ENCODE measurements at regions not wholly inside any gene's neighbourhood (a gene's known extent, or its start where the extent isn't known, plus 50 kb on each side); places are given as distances from the start of the nearest gene placed in this dataset.
"Not testable (repeated sequence)": the region's sequence is repeated elsewhere in the genome, so short reads cannot be mapped to it uniquely, and the experiment has no call there.

- H3K4me1 ChIP-seq (ENCODE audit: control insufficient read depth, insufficient read depth, low read length), result no peaks in the 10 kb centered on the region
- H3K9ac ChIP-seq (ENCODE audit: low read length), result no peak overlapping the region
- no peaks in the 10 kb centered on the region for H3K27me3 ChIP-seq (ENCODE audit: control insufficient read depth, insufficient read depth, low read length)
- H3K4me3 ChIP-seq (ENCODE audit: low read length), result no peak overlapping the region
- H3K27ac ChIP-seq (ENCODE audit: low read depth, low read length), result no peak overlapping the region
- no peaks in the 10 kb centered on the region for H3K36me3 ChIP-seq (ENCODE audit: control insufficient read depth, insufficient read depth, low read length)
Observed at GRCh38 chr11:43119275-43119970, 192.4 kb upstream of the API5 start.

- H3K27ac ChIP-seq (ENCODE audit: low read depth, low read length), result no peak overlapping the region
- no peaks in the 10 kb centered on the region for H3K4me1 ChIP-seq (ENCODE audit: control insufficient read depth, insufficient read depth, low read length)
Observed at GRCh38 chr11:43122546-43122945, 189.2 kb upstream of the API5 start.

GRCh38 chr11:43123443-43123842 lies 188.4 kb upstream of the API5 start:
- H3K36me3 ChIP-seq (ENCODE audit: control insufficient read depth, insufficient read depth, low read length), result no peaks in the 10 kb centered on the region
- H3K9ac ChIP-seq (ENCODE audit: low read length), result no peak overlapping the region
- no peak overlapping the region for H3K27ac ChIP-seq (ENCODE audit: low read depth, low read length)
- no peak overlapping the region for H3K4me3 ChIP-seq (ENCODE audit: low read length)
- no peaks in the 10 kb centered on the region for H3K4me1 ChIP-seq (ENCODE audit: control insufficient read depth, insufficient read depth, low read length)
- H3K27me3 ChIP-seq (ENCODE audit: control insufficient read depth, insufficient read depth, low read length), result no peaks in the 10 kb centered on the region

More at GRCh38 chr11:43122546-43122945, 189.2 kb upstream of the API5 start:
- H3K9ac ChIP-seq (ENCODE audit: low read length), result no peak overlapping the region
- H3K36me3 ChIP-seq (ENCODE audit: control insufficient read depth, insufficient read depth, low read length), result no peaks in the 10 kb centered on the region
- no peak overlapping the region for H3K4me3 ChIP-seq (ENCODE audit: low read length)
- H3K27me3 ChIP-seq (ENCODE audit: control insufficient read depth, insufficient read depth, low read length), result no peaks in the 10 kb centered on the region

DNA sequence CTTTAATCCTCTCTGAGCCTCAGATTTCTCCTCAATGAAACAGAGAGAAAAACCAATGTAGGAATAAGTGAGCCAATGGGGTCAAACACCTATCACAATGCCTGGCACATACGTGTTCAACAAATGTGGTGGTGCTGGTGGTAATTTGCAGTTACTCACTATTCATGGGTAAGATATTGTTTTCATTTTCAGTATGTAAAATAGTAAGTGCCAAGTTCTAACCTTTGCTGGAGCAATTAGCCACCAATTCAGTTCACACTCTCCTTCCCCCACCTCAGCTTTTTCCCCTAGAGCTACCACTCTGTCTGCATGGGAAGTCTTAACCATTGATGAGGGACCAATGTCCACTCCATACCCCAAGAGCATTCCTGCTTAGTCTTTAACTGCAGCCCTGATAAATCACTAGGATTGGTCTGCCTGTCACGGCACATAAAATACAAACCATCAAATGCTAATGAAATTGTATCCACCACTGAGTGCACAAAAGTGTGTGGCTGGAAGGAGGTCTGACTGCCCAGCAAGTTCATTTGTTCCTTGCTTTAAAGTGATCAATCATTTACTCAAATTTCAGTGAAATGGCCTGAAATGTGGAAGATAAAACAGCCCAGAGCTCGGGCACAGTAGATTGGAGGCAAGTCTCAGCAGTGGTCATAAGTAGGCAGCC lies 187.4 kb upstream of the API5 start:
- Histone ChIP-seq H3K27me3 (ENCODE audit: control insufficient read depth, insufficient read depth, low read length) (no peaks in the 10 kb centered on the region), H3K4me1 (ENCODE audit: control insufficient read depth, insufficient read depth, low read length) (no peaks in the 10 kb centered on the region), H3K4me3 (ENCODE audit: low read length) (no peak overlapping the region), H3K9ac (ENCODE audit: low read length) (no peak overlapping the region), H3K27ac (ENCODE audit: low read depth, low read length) (no peak overlapping the region), H3K36me3 (ENCODE audit: control insufficient read depth, insufficient read depth, low read length) (no peaks in the 10 kb centered on the region)

DNA sequence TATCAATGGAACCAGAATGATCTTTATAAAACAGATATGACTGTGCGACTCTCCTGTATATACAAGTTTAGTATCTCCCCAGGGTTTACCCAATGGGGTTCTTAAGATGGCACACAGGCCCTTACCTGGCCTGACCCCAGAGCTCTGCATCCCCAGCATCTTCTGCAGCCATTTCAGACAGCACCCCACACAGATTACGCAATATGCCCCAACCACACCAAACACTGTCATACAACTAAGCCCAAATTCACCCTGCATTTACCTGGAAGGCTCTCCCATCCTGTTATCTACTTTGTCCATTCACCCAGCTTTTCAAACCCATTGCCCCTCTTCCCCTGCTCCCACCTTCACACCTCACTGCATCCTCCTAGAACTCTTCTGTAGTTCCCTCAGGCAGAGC lies 182.5 kb upstream of the API5 start:
- Histone ChIP-seq H3K4me3 (ENCODE audit: low read length) (no peak overlapping the region), H3K27ac (ENCODE audit: low read depth, low read length) (no peak overlapping the region), H3K4me1 (ENCODE audit: control insufficient read depth, insufficient read depth, low read length) (no peaks in the 10 kb centered on the region), H3K9ac (ENCODE audit: low read length) (no peak overlapping the region), H3K27me3 (ENCODE audit: control insufficient read depth, insufficient read depth, low read length) (no peaks in the 10 kb centered on the region), H3K36me3 (ENCODE audit: control insufficient read depth, insufficient read depth, low read length) (no peaks in the 10 kb centered on the region)

GRCh38 chr11:43130616-43131015 lies 181.2 kb upstream of the API5 start:
- Histone ChIP-seq H3K4me1 (ENCODE audit: control insufficient read depth, insufficient read depth, low read length) (no peaks in the 10 kb centered on the region), H3K27ac (ENCODE audit: low read depth, low read length) (no peak overlapping the region), H3K4me3 (ENCODE audit: low read length) (no peak overlapping the region), H3K9ac (ENCODE audit: low read length) (no peak overlapping the region), H3K27me3 (ENCODE audit: control insufficient read depth, insufficient read depth, low read length) (no peaks in the 10 kb centered on the region), H3K36me3 (ENCODE audit: control insufficient read depth, insufficient read depth, low read length) (no peaks in the 10 kb centered on the region)

GRCh38 chr11:43135966-43136534 lies 175.7 kb upstream of the API5 start:
- Histone ChIP-seq H3K36me3 (ENCODE audit: control insufficient read depth, insufficient read depth, low read length) (no peaks in the 10 kb centered on the region), H3K4me1 (ENCODE audit: control insufficient read depth, insufficient read depth, low read length) (no peaks in the 10 kb centered on the region), H3K9ac (ENCODE audit: low read length) (no peak overlapping the region), H3K27me3 (ENCODE audit: control insufficient read depth, insufficient read depth, low read length) (no peaks in the 10 kb centered on the region), H3K4me3 (ENCODE audit: low read length) (no peak overlapping the region), H3K27ac (ENCODE audit: low read depth, low read length) (no peak overlapping the region)

GRCh38 chr11:43138621-43139140 lies 173.1 kb upstream of the API5 start:
- no peak overlapping the region for H3K9ac ChIP-seq (ENCODE audit: low read length)

GRCh38 chr11:43145653-43146052 lies 166.1 kb upstream of the API5 start:
- no peak overlapping the region for H3K9ac ChIP-seq (ENCODE audit: low read length)

More at GRCh38 chr11:43138621-43139140, 173.1 kb upstream of the API5 start:
- Histone ChIP-seq H3K27ac (ENCODE audit: low read depth, low read length) (no peak overlapping the region), H3K27me3 (ENCODE audit: control insufficient read depth, insufficient read depth, low read length) (no peaks in the 10 kb centered on the region), H3K36me3 (ENCODE audit: control insufficient read depth, insufficient read depth, low read length) (no peaks in the 10 kb centered on the region), H3K4me3 (ENCODE audit: low read length) (no peak overlapping the region), H3K4me1 (ENCODE audit: control insufficient read depth, insufficient read depth, low read length) (no peaks in the 10 kb centered on the region)

GRCh38 chr11:43150697-43151096 lies 161.1 kb upstream of the API5 start:
- no peaks in the 10 kb centered on the region for H3K4me1 ChIP-seq (ENCODE audit: control insufficient read depth, insufficient read depth, low read length)
- no peak overlapping the region for H3K9ac ChIP-seq (ENCODE audit: low read length)
- H3K27me3 ChIP-seq (ENCODE audit: control insufficient read depth, insufficient read depth, low read length), result no peaks in the 10 kb centered on the region
- no peaks in the 10 kb centered on the region for H3K36me3 ChIP-seq (ENCODE audit: control insufficient read depth, insufficient read depth, low read length)
- H3K27ac ChIP-seq (ENCODE audit: low read depth, low read length), result no peak overlapping the region
- H3K4me3 ChIP-seq (ENCODE audit: low read length), result no peak overlapping the region

More at GRCh38 chr11:43145653-43146052, 166.1 kb upstream of the API5 start:
- H3K4me1 ChIP-seq (ENCODE audit: control insufficient read depth, insufficient read depth, low read length), result no peaks in the 10 kb centered on the region
- no peaks in the 10 kb centered on the region for H3K27me3 ChIP-seq (ENCODE audit: control insufficient read depth, insufficient read depth, low read length)
- H3K4me3 ChIP-seq (ENCODE audit: low read length), result no peak overlapping the region
- H3K27ac ChIP-seq (ENCODE audit: low read depth, low read length), result no peak overlapping the region
- H3K36me3 ChIP-seq (ENCODE audit: control insufficient read depth, insufficient read depth, low read length), result no peaks in the 10 kb centered on the region

DNA sequence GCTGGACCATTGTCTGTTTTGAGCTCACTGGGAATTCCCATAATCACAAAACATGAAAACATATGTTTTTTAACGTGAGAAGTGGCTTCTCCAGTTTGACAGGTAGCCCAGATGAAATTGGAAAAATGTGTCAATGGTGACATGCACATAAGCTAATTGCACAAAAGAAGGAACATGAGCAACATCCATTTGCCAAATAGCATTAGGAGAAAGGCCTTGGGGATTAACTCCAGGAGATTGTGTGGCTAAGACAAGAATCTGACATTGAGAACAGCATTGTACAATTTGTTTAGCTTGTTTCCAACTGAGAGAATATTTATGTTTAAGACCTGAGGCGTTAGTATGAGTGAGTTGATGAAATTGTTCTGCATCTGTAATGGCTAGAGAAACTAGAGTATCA lies 147.0 kb upstream of the API5 start:
- no peak overlapping the region for H3K27ac ChIP-seq (ENCODE audit: low read depth, low read length)
- no peak overlapping the region for H3K4me3 ChIP-seq (ENCODE audit: low read length)
- no peaks in the 10 kb centered on the region for H3K27me3 ChIP-seq (ENCODE audit: control insufficient read depth, insufficient read depth, low read length)
- no peak overlapping the region for H3K9ac ChIP-seq (ENCODE audit: low read length)
- no peaks in the 10 kb centered on the region for H3K4me1 ChIP-seq (ENCODE audit: control insufficient read depth, insufficient read depth, low read length)
- no peaks in the 10 kb centered on the region for H3K36me3 ChIP-seq (ENCODE audit: control insufficient read depth, insufficient read depth, low read length)

GRCh38 chr11:43165393-43165792 lies 146.4 kb upstream of the API5 start:
- not testable (repeated sequence) for H3K36me3 ChIP-seq (ENCODE audit: control insufficient read depth, insufficient read depth, low read length); H3K27me3 ChIP-seq (ENCODE audit: control insufficient read depth, insufficient read depth, low read length); H3K27ac ChIP-seq (ENCODE audit: low read depth, low read length); H3K9ac ChIP-seq (ENCODE audit: low read length); H3K4me3 ChIP-seq (ENCODE audit: low read length); H3K4me1 ChIP-seq (ENCODE audit: control insufficient read depth, insufficient read depth, low read length)

Measured in rectal smooth muscle tissue (tissue), 1 donor.